Activated CD4-positive, alpha-beta T cell treated with anti-CD3 and anti-CD28 coated beads, Interleukin-2, Interleukin-4, amounts not matched to agents 100 ng/mL and 50 ng/mL, durations not matched to agents 16 hours and 8 hours (primary cell): ENCODE measurements at regions not wholly inside any gene's neighbourhood (a gene's known extent, or its start where the extent isn't known, plus 50 kb on each side); places are given as distances from the start of the nearest gene placed in this dataset.
"Not testable (repeated sequence)": the region's sequence is repeated elsewhere in the genome, so short reads cannot be mapped to it uniquely, and the experiment has no call there.

Experiments
- DNase-seq: peaks from one replicate; pipeline ENCODE4 v3.0.0-alpha.2; 2020; ENCODE audit warnings: low spot score

- no peak for DNase-seq
These were observed 91.5 kb upstream of the TBC1D5 start for GRCh38 chr3:17833786-17834559.

- no peak for DNase-seq
These were observed 89.6 kb upstream of the TBC1D5 start for GRCh38 chr3:17832016-17832415.

- DNase-seq = no peak
These were observed 88.9 kb upstream of the TBC1D5 start for GRCh38 chr3:17831366-17831765.

GRCh38 chr3:17830788-17831187, 88.4 kb upstream of the TBC1D5 start:
- no peak for DNase-seq

- no peak for DNase-seq
These were observed 86.0 kb upstream of the TBC1D5 start for GRCh38 chr3:17828388-17828787.

- no peak for DNase-seq
These were observed 82.9 kb upstream of the TBC1D5 start for GRCh38 chr3:17825298-17825697.

- DNase-seq = no peak
These were observed 81.4 kb upstream of the TBC1D5 start for GRCh38 chr3:17823816-17824215.

GRCh38 chr3:17823036-17823435, 80.6 kb upstream of the TBC1D5 start:
- no peak for DNase-seq

GRCh38 chr3:17820704-17821103, 78.3 kb upstream of the TBC1D5 start:
- no peak for DNase-seq

GRCh38 chr3:17820275-17820674, 77.8 kb upstream of the TBC1D5 start:
- DNase-seq = no peak

GRCh38 chr3:17817973-17818372, 75.5 kb upstream of the TBC1D5 start:
- not testable (repeated sequence) for DNase-seq

GRCh38 chr3:17817545-17817944, 75.1 kb upstream of the TBC1D5 start:
- DNase-seq = no peak

- not testable (repeated sequence) for DNase-seq
These were observed 74.4 kb upstream of the TBC1D5 start for GRCh38 chr3:17816839-17817238.

GRCh38 chr3:17812328-17812727, 69.9 kb upstream of the TBC1D5 start:
- DNase-seq = not testable (repeated sequence)

- no peak for DNase-seq
These were observed 69.2 kb upstream of the TBC1D5 start for GRCh38 chr3:17811646-17812045.

GRCh38 chr3:17810759-17811158, 68.3 kb upstream of the TBC1D5 start:
- DNase-seq = no peak

GRCh38 chr3:17808994-17809393, 66.6 kb upstream of the TBC1D5 start:
- no peak for DNase-seq

GRCh38 chr3:17806876-17807275, 64.4 kb upstream of the TBC1D5 start:
- no peak for DNase-seq

GRCh38 chr3:17806201-17806600, 63.8 kb upstream of the TBC1D5 start:
- DNase-seq = no peak

GRCh38 chr3:17805461-17805940, 63.1 kb upstream of the TBC1D5 start:
- no peak for DNase-seq

- no peak for DNase-seq
These were observed 60.5 kb upstream of the TBC1D5 start for GRCh38 chr3:17802950-17803349.

GRCh38 chr3:17801131-17801530, 58.7 kb upstream of the TBC1D5 start:
- no peak for DNase-seq

- no peak for DNase-seq
These were observed 57.8 kb upstream of the TBC1D5 start for GRCh38 chr3:17800232-17800631.

- DNase-seq = no peak
These were observed 56.9 kb upstream of the TBC1D5 start for GRCh38 chr3:17799312-17799711.
